ENCODE measurements at regions not wholly inside any gene's neighbourhood (a gene's known extent, or its start where the extent isn't known, plus 50 kb on each side); places are given as distances from the start of the nearest gene placed in this dataset.
"Not testable (repeated sequence)": the region's sequence is repeated elsewhere in the genome, so short reads cannot be mapped to it uniquely, and the experiment has no call there.

DNA sequence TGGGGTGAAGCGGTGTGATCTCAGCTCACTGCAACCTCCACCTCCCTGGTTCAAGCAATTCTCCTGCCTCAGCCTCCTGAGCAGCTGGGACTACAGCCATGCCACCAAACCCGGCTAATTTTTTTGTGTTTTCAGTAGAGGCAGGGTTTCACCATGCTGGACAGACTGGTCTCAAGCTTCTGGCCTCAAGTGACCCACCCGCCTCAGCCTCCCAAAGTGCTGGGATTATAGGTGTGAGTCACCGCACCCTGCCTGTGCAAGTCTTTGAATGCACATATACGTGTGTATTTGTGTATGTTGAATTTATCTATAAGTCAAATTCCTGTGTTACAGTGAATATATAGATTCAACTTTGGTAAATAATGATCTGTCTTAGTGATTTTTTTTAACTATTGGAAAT lies 898.2 kb upstream of the ATXN7L3B start:
- TF ChIP-seq, protein P1, sequence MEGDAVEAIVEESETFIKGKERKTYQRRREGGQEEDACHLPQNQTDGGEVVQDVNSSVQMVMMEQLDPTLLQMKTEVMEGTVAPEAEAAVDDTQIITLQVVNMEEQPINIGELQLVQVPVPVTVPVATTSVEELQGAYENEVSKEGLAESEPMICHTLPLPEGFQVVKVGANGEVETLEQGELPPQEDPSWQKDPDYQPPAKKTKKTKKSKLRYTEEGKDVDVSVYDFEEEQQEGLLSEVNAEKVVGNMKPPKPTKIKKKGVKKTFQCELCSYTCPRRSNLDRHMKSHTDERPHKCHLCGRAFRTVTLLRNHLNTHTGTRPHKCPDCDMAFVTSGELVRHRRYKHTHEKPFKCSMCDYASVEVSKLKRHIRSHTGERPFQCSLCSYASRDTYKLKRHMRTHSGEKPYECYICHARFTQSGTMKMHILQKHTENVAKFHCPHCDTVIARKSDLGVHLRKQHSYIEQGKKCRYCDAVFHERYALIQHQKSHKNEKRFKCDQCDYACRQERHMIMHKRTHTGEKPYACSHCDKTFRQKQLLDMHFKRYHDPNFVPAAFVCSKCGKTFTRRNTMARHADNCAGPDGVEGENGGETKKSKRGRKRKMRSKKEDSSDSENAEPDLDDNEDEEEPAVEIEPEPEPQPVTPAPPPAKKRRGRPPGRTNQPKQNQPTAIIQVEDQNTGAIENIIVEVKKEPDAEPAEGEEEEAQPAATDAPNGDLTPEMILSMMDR (IDR thresholded peaks at IDR 0.05; ENCODE audit: low read depth, low read length, missing input control), result not testable (repeated sequence)
- TF ChIP-seq, protein P2, sequence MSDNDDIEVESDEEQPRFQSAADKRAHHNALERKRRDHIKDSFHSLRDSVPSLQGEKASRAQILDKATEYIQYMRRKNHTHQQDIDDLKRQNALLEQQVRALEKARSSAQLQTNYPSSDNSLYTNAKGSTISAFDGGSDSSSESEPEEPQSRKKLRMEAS (IDR thresholded peaks at IDR 0.05), result not testable (repeated sequence)
- TF ChIP-seq JUND (IDR thresholded peaks at IDR 0.05); RXRA (IDR thresholded peaks at IDR 0.05); TAF1 (conservative IDR thresholded peaks at IDR 0.05); SP1 (IDR thresholded peaks at IDR 0.05): not testable (repeated sequence)
